ENCODE measurements at regions not wholly inside any gene's neighbourhood (a gene's known extent, or its start where the extent isn't known, plus 50 kb on each side); places are given as distances from the start of the nearest gene placed in this dataset.
"Not testable (repeated sequence)": the region's sequence is repeated elsewhere in the genome, so short reads cannot be mapped to it uniquely, and the experiment has no call there.

- peak; percentile 21 for DNase-seq
Observed at GRCh38 chr12:25797949-25798348, 160.5 kb upstream of the RASSF8 start.

- DNase-seq, result peak; percentile 8
Observed at GRCh38 chr12:25800101-25800500, 158.4 kb upstream of the RASSF8 start.

- DNase-seq, result no peak
Observed at GRCh38 chr12:25801734-25802133, 156.7 kb upstream of the RASSF8 start.

- DNase-seq, result no peak
Observed at GRCh38 chr12:25802143-25802542, 156.3 kb upstream of the RASSF8 start.

- not testable (repeated sequence) for DNase-seq
Observed at GRCh38 chr12:25803029-25803664, 155.3 kb upstream of the RASSF8 start.

- DNase-seq, result not testable (repeated sequence)
Observed at GRCh38 chr12:25804286-25804685, 154.2 kb upstream of the RASSF8 start.

GRCh38 chr12:25806271-25806670 lies 152.2 kb upstream of the RASSF8 start:
- DNase-seq, result no peak

GRCh38 chr12:25808604-25809003 lies 149.9 kb upstream of the RASSF8 start:
- DNase-seq, result no peak

- no peak for DNase-seq
Observed at GRCh38 chr12:25810683-25811082, 147.8 kb upstream of the RASSF8 start.

GRCh38 chr12:25811656-25812126 lies 146.8 kb upstream of the RASSF8 start:
- no peak for DNase-seq

GRCh38 chr12:25812295-25812694 lies 146.2 kb upstream of the RASSF8 start:
- no peak for DNase-seq

- DNase-seq, result no peak
Observed at GRCh38 chr12:25813843-25814242, 144.6 kb upstream of the RASSF8 start.

GRCh38 chr12:25816637-25817036 lies 141.8 kb upstream of the RASSF8 start:
- DNase-seq, result no peak

GRCh38 chr12:25817166-25817565 lies 141.3 kb upstream of the RASSF8 start:
- no peak for DNase-seq

- DNase-seq, result no peak
Observed at GRCh38 chr12:25818596-25819390, 139.7 kb upstream of the RASSF8 start.

- DNase-seq, result no peak
Observed at GRCh38 chr12:25819691-25820090, 138.8 kb upstream of the RASSF8 start.

GRCh38 chr12:25822281-25822680 lies 136.2 kb upstream of the RASSF8 start:
- no peak for DNase-seq

- DNase-seq, result no peak
Observed at GRCh38 chr12:25824734-25825133, 133.7 kb upstream of the RASSF8 start.

- DNase-seq, result no peak
Observed at GRCh38 chr12:25825446-25825845, 133.0 kb upstream of the RASSF8 start.

GRCh38 chr12:25827141-25827540 lies 131.3 kb upstream of the RASSF8 start:
- DNase-seq, result no peak

- DNase-seq, result no peak
Observed at GRCh38 chr12:25827747-25828146, 130.7 kb upstream of the RASSF8 start.

GRCh38 chr12:25828188-25828587 lies 130.3 kb upstream of the RASSF8 start:
- no peak for DNase-seq

GRCh38 chr12:25829192-25829591 lies 129.3 kb upstream of the RASSF8 start:
- DNase-seq, result no peak

- DNase-seq, result peak; percentile 67
Observed at GRCh38 chr12:25830456-25830855, 128.0 kb upstream of the RASSF8 start.

Data from NCI-H510A treated with DMSO at 0.1 percent for 48 hours (cell line).